ENCODE measurements at regions not wholly inside any gene's neighbourhood (a gene's known extent, or its start where the extent isn't known, plus 50 kb on each side); places are given as distances from the start of the nearest gene placed in this dataset.

DNA sequence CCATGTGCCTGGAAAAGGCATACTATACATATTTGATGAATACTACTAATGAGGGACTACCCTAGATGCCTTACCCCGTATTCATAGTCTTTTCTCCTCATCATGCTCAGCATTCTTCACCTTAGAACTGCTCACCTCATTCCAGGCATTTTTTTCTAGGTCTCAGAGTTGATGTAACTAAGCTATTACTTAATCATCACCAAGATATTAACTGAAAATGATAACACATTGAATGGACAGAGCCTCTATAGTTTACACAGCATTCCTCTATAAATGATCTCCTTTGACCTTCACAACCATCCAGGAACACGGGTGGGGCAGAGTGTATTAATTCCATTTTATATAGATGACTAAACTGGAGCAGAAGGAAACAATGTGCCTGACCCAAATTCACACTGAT lies 174.1 kb upstream of the DPH6 start (continued):
- no peak for TF ChIP-seq ZNF589 (CRISPR knock-in tag; IDR thresholded peaks at IDR 0.05; ENCODE audit: low read depth)
- TF ChIP-seq, protein P1, sequence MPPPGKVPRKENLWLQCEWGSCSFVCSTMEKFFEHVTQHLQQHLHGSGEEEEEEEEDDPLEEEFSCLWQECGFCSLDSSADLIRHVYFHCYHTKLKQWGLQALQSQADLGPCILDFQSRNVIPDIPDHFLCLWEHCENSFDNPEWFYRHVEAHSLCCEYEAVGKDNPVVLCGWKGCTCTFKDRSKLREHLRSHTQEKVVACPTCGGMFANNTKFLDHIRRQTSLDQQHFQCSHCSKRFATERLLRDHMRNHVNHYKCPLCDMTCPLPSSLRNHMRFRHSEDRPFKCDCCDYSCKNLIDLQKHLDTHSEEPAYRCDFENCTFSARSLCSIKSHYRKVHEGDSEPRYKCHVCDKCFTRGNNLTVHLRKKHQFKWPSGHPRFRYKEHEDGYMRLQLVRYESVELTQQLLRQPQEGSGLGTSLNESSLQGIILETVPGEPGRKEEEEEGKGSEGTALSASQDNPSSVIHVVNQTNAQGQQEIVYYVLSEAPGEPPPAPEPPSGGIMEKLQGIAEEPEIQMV (tag; conservative IDR thresholded peaks at IDR 0.05; ENCODE audit: low read depth): no peak

DNA sequence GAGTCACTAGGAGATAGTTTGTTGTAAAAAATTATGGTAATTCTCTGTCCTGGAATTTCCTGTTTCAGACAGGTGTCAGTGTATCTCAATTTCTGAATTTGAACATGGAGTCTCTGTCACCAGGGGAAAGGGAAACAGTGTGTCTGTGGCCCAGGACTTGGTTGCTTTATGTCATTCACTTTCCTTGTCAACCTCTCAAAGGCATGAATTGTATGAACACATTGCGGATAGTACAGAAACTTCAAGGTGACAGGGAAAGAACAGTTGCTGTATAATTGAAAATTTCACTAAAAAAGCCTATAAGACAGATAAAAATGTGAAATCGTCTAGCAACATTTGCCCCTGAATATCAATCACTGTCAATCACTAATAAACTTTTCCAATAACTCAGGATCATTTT lies 175.0 kb upstream of the DPH6 start:
- 5% methylated on average over 2 of the region's 2 CpGs for WGBS (ENCODE audit: insufficient coverage, low coverage, missing lambda C conversion rate)
- Histone ChIP-seq H3K4me3 (no peak overlapping the region), H3K79me2 (ENCODE audit: control insufficient read depth, insufficient read depth, low read length) (no peaks in the 10 kb centered on the region), H3K9me3 (replicated peaks; ENCODE audit: control insufficient read depth, insufficient read depth, low read depth, low read length) (no peaks in the 10 kb centered on the region), H2AFZ (ENCODE audit: low read depth, low read length) (no peak overlapping the region), H3K4me1 (replicated peaks in 1 of 2; ENCODE audit: control insufficient read depth in 2 of 2, insufficient read depth in 2 of 2, low read length in 2 of 2) (no peaks in the 10 kb centered on the region), H3K36me3 (ENCODE audit: control insufficient read depth, insufficient read depth, low read length) (no peaks in the 10 kb centered on the region), H3K9me1 (ENCODE audit: control insufficient read depth, insufficient read depth, low read length) (no peaks in the 10 kb centered on the region), H4K20me1 (replicated peaks; ENCODE audit: control insufficient read depth, insufficient read depth, low read length) (no peaks in the 10 kb centered on the region), H3K27ac (ENCODE audit: extremely low read depth, low read depth, low read length) (no peak overlapping the region), H3K4me2 (ENCODE audit: insufficient read depth, low read length) (no peak overlapping the region), H3K9ac (ENCODE audit: insufficient read depth in 1 of 2, low read depth in 2 of 2, low read length in 2 of 2) (no peak overlapping the region), H3K27me3 (ENCODE audit: control insufficient read depth in 2 of 2, insufficient read depth in 2 of 2, low read length in 2 of 2) (no peaks in the 10 kb centered on the region; a peak in 1 of 5 replicates)
- FAIRE-seq: no peak
- in situ Hi-C loops (cut with MboI) (no loop called here), intact Hi-C loops (cut with micrococcal nuclease) (no loop called here)
- TF ChIP-seq ELF2 (CRISPR knock-in tag; IDR thresholded peaks at IDR 0.05) (no peak), ZFX (CRISPR knock-in tag; IDR thresholded peaks at IDR 0.05) (no peak), NELFE (IDR thresholded peaks at IDR 0.05; ENCODE audit: insufficient read depth, insufficient read length) (no peak), KHSRP (IDR thresholded peaks at IDR 0.05) (no peak), GATAD2B (IDR thresholded peaks at IDR 0.05; ENCODE audit: borderline replicate concordance) (no peak), NFE2L1 (tag; IDR thresholded peaks at IDR 0.05; ENCODE audit: borderline replicate concordance, low read depth) (no peak), SMAD3 (CRISPR knock-in tag; conservative IDR thresholded peaks at IDR 0.05) (no peak)
- no TSS peak for BruUV-seq (replicated peaks)
- ATAC-seq: no peak
- CTCF ChIA-PET (ENCODE audit: low intra/inter-chr PET ratio): no interaction called here
- DNase-seq (ENCODE audit: extremely low read depth in 1 of 4, low spot score in 3 of 4): no peak
- POLR2A ChIA-PET: no interaction called here
